Ishikawa (cell line): ENCODE measurements at regions not wholly inside any gene's neighbourhood (a gene's known extent, or its start where the extent isn't known, plus 50 kb on each side); places are given as distances from the start of the nearest gene placed in this dataset.

ENCODE experiments used
- EGR1 ChIP-seq: IDR thresholded peaks from 2 replicates; pipeline ENCODE4 v1.6.1; 2012
- EP300 ChIP-seq: IDR thresholded peaks from 2 replicates; pipeline ENCODE4 v1.6.1; 2012; ENCODE audit warnings: borderline replicate concordance

DNA sequence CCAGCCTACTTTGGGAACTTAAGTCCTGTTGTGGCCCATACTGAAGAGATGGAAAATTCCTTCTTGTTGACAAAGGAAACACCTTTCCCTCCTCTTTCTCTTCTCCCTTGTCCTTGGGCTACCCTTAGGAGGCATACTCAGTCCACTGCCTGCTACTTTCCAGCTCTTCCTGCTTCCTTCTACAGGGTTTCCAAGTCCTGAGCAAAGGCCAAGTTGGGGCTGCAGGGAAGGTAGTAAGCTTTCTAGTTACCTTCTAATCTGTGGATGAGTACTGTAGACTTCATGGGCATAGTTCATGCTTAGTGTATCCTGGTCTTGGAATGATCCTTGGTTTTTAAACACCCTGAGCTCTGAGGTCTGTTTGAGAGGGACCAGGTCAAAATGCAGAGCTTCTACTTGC lies 299.2 kb upstream of the MAF start:
- TF ChIP-seq EGR1 = no peak
- TF ChIP-seq EP300 = no peak
